IPS-NIHi7 (cell line): ENCODE measurements at regions not wholly inside any gene's neighbourhood (a gene's known extent, or its start where the extent isn't known, plus 50 kb on each side); places are given as distances from the start of the nearest gene placed in this dataset.
"Not testable (repeated sequence)": the region's sequence is repeated elsewhere in the genome, so short reads cannot be mapped to it uniquely, and the experiment has no call there.

Experiments
- DNase-seq: peaks from one replicate; pipeline ENCODE4 v3.0.0; 2012; ENCODE audit warnings: mixed read lengths; ENCODE audit errors: extremely low spot score

DNA sequence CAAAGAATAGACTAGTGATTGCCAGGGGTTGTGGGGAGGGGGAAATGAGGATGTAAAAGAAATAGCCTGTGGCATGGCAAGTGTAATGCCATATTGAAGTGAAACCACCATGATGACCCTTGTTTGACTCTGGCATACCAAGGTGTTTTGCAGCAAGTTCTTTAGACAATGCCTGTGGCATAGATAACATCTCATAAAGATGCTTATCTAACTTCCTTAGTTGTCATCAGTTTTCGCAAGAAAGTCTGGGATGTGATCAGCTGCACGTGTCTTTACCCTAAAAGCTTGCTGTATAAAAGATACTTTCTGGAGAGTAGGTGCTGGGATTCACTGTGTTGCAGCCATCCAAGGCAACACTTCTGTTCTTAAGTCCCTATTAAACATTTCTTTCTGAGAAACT lies 176.1 kb upstream of the MAGEB16 start:
- no peak for DNase-seq

DNA sequence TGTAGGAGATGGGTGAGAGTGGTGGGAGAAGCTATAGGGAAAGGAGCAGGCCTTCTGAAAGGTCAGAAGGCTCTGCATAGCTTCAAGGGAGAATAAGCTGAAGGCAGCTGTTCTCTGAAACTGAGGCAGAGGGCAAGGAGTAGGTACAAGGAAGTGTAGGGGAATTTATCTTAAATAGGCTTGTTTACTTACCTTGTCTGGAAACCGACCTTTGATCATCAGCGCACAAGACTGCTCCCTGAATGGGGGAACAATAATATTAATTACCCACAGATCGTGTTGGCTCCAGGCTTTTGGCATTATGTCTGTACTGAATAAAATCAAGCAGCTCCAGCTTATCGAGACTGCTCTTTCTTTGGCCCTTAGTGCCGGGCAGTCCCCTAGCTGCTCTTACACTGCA lies 175.5 kb upstream of the MAGEB16 start:
- no peak for DNase-seq

DNA sequence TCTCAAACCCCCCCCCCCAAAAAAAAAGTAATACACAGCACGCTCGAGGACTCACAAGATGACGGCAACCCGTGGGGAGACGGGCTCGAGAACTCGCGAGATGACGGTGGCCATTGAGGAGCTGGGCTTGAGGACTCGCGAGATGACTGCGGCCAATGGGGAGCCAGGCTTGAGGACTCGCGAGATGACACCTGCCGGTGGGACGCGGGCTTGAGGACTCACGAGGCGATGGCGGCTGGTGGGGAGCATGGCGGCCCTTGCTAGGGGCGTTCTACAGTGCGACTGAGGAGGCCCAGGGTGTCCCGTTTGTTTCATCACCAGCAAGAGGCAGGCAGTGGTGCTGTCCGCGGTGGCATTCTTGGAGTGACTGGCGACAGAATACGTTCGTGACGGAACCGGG lies 172.4 kb upstream of the MAGEB16 start:
- no peak for DNase-seq

DNA sequence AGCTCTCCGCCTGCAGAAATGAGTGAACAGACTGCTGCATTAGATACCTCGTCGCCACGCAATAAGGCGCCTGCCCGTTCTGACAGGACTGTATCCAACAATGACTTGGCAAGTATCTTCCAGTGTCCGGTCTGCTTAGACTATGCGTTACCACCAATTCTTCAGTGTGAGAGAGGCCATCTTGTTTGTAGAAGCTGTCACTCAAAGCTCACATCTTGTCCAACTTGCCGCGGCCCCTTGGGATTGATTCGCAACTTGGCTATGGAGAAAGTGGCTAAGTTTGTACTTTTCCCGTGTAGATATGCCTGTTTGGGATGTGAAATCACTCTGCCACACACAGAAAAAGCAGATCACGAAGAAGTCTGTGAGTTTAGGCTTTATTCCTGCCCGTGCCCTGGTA lies 172.0 kb upstream of the MAGEB16 start:
- DNase-seq = no peak

DNA sequence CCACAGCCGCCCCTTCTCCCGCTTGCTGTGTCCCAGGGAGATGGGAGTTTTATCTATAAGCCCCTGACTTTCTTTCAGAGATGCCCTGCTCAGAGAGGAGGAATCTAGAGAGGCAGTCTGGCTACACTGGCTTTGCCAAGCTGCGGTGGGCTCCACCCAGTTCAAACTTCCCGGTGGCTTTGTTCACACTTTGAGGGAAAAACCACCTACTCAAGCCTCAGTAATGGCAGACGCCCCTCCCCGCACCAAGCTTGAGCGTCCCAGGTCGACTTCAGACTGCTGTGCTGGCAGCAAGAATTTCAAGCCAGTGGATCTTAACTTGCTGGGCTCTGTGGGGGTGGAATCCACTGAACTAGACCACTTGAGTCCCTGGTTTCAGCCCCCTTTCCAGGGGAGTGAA lies 162.2 kb upstream of the MAGEB16 start:
- DNase-seq = not testable (repeated sequence)

DNA sequence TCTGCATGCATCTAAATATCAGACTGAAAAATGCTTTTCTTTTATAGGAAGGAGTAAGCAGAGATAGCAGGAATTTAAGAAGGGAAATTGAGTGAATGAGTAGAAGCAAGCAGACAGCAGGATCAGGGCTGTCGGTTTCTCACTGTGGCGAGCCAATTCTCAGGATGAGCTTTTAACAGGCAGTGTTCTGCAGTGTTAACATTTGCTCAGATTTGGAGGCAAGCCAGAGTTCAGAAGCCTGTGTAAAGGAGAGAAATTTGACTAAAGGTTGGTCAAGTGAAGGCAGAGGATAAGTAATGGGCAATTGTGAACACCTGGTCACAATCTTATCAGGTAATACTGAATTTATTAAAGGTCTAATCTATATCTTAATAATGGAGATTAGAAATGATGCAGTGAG lies 133.3 kb upstream of the MAGEB16 start:
- peak; percentile 35 for DNase-seq

DNA sequence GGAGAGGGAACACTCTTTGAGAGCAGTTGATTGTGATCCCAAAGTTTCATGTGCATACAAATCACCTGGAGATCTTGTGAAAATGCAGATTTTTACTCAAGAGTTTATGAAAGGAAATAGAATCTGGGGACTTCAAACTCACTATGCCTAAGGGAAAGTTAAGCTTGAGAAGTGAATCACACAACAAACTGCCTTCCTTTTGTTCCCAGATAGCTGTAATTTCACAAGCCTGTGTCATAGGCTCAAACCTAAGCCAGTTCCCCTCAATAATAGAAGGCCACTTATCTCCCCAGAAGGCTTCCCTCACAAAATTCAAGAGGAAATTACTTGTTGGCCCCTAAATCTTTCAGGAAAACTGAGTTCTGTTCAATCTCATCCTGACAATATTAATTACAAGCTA lies 132.8 kb upstream of the MAGEB16 start:
- DNase-seq = no peak

DNA sequence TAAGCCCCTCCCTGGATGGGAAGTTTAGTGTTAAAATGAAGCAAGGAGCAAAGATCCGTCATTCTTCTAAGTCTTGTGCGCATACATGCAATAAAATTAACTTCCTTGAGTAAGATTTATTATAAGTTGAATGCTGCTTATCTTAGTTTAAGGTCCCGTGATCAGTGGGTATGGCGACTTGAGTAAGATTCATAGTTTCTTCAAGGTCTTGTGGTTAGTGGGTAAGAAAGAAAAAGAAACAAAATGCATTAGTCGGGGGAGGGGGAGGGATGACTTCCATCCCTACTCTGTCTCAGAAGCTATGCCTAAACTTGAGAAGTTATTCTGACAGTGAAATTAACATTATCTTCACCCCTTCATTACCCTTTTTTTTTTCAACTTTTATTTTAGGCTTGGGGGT lies 127.3 kb upstream of the MAGEB16 start:
- DNase-seq = no peak

DNA sequence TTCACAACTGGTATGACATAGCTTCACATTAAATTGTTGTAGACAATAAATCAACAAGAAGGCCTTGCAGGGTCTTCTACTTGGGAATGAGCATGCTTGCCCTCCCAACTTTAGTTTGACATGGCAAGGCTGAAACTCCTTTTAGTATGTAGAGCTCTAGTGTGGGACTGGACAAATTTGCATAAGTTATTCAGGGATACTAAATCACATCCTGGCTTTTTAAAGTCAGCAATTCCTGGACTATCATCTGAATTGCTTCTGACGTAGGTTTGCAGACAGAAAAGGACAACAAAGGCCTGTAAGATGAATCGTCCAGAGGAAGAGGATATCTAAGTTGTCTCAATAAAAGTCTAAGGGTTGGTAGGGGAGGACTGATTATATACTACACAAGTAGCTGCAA lies 123.0 kb upstream of the MAGEB16 start:
- no peak for DNase-seq

DNA sequence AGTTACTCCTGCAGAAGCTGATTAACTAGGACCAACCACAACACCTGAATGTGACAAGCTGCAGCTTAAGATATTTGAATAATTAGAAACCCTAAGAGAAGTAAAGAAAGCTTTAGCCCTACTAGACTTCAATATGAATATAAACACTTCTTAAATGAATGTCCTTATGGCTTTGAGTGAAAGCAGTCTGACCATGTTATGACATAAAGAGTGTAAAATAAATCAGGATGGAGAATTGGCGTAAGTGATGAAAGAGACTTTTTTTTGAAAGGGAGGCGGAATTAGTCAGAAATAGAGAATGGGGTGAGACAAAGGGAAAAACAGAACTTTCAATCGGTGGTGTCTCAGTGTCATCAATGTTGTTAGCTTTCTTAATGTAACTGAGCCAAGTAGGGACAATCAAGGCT lies 117.2 kb upstream of the MAGEB16 start:
- no peak for DNase-seq

DNA sequence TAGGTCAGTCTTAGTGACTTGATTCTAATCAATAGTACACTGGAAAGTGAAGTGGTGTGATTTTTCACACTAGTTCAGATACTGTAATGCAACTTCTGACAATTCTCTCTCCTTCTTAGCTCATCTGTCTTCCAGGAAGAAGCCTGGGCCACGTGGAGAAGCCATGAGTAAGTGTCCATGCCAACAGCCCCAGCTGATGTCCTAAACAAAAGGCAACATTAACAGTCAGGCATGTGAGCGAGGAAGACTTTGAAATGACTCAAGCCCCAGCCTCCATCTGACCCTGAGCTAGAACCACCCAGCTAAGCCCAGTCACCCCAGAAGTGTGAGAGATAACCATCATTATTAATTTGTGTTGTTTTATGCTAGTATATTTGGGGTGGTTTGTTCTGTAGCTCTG lies 115.7 kb upstream of the MAGEB16 start:
- no peak for DNase-seq

DNA sequence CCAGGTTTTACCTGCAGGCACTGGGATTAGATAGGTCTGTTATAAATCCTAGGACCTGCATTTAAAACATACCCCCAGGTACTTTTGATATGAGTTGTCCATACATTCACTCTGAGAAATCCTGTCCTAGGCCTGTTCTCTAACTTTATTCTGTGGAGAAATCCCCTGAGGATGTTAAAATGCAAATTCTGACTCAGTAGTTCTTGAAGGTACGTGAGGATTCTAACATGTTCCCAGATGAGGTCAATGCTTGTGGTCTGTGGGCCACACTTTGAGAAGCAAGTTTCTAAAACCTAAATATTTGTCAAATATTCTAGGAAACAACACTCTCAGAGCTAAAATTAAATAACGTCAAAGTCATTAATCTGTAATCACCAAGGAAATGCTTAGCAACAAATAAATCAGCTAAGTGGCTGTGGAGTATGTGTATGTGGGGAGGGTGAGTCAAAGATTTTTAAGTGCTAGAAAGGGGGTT lies 101.3 kb upstream of the MAGEB16 start:
- DNase-seq = no peak

DNA sequence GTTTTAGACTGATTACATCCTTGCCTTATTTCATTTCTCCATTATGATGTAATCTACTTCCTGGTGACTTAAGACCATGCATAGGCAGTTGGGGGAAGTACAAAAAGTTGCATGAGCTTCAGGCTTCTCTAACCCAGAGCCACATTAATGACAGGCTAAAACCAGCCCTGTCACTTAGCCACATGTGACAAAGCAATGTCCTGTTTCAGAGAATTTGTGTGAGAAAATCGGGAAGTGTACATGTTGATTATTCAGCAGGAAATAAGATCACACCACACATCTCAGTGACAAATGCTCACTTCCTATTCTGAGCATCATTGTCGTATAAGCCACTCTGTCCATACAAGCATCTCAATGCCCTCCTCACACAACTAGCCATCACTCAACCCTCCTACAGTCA lies 98.5 kb upstream of the MAGEB16 start:
- no peak for DNase-seq

DNA sequence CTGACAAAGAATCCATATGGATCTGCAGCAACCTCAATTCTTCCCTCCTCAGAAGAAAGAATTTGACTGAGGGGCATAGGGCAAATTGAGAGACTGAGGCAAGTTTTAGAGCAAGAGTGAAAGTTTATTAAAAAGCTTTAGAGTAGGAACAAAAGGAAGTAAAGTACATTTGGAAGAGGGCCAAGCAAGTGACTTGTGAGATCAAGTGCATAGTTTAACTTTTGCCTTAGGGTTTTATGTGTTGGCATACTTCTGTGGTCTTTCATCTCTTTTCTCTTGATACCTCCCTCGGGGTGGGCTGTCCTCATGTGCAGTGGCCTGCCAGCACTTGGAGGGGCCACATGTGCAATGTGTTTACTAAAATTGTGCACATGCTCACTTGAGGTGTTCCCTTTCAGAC lies 98.0 kb upstream of the MAGEB16 start:
- DNase-seq = no peak

DNA sequence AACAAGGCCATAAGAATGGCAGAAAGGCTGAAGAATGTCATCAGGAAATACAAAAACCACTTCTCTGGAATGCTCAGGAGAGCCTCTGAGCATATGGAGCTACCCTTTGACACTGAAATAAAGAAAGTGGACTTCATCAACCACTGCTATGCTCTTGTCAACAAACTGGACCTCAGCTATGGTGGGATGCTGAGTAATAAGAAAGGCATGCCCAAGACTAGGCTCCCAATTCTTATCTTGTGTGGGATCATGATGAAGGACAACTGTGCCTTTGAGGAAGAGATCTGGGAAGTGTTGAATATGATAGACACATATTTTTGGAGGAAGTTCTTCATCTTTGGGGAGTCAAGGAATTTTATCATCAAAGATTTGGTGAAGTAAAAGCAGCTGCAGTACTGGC lies 86.9 kb upstream of the MAGEB16 start:
- no peak for DNase-seq

DNA sequence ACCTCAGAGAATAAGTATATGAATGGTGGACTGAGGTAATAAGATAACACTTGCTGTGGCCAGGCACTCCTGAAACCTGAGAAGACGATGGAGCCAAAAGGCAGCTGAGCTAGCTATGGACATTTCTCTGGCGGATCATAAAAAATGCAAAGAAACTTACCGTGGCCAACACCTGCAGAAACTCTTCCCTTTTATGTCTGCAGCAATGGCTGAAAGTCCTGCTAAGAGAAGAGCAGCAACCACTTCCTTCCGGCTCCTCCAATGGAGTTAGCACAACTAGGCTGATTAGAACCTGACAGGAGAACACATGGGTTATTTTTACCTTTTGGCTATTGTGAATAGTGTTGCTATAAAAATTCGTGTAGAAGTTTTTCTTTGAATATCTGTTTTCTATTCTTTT lies 76.0 kb upstream of the MAGEB16 start:
- DNase-seq = no peak

DNA sequence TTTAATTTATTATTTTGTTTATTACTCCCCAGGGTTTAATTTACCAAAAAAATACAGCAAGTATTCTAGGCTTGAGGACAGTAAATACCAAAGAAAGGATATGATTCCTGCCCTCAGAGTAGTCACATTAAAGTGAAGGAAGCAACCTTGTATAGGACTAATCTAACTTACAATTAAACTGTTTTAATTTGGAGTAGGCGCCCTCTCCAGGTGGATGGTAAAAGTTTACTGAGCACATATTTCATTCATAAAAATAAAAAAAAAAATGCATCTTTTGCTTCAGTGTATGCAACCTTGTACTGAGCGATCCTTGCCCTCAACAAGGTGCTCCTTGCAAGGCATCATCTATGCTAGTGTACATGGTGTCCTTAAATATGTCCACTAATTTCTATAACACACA lies 72.0 kb upstream of the MAGEB16 start:
- no peak for DNase-seq

DNA sequence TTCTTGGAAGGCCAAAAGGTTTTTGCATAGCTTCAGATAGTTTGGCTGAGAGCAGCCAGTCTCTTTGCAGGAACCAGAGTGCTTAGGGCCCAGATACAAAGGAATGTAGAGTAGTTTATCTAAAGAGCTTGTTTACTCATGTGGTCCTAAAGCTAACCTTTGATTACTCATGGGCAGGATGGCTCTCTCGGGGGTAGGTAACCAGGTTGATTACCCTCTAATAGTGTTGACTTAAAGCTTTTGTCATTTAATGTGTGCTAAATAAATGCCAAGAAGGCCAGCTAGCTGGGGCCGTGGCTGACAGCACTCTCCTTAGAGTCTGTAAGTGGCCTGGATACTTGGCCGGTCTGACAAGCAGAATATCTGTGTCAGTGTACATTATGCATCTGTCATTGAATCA lies 69.7 kb upstream of the MAGEB16 start:
- peak; percentile 42 for DNase-seq

DNA sequence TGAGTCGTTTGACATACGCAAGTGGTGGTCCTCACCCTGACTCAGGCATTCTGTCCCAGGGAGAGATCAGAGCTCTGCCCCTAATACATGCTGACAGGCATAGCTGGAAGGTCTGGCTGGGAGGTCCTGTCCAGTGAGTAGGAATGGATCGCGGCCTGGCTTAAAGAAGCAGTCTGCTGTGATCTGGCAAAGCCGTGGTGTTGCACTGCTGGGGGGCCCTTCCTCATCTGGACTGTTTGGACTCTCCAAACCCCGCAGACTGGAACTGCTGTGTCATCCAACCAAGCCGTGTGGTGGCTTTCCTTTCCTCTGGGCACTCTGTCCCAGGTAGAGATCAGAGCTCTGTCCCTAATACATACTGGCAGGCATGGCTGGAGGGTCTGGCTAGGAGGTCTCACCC lies 64.3 kb upstream of the MAGEB16 start:
- no peak for DNase-seq

DNA sequence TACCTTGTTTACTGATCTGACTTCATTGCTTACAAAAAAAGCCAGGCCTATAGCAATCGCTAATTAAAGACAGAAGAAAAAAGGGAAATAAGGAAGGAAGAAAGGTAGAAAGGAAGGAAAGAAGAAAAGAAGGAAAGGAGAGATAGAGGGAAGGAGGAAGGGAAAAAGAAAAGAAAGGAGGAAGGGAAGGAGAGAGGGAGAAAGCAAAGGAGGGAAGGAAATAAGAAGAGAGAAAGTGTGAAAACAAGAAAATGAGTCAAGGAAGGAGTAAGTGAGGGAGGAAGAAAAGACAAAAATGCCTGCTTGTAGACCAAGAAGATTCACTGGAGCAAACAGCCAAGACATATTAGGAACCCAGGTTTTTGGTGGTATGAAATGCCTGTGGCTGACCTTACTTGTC lies 57.0 kb upstream of the MAGEB16 start:
- no peak for DNase-seq

DNA sequence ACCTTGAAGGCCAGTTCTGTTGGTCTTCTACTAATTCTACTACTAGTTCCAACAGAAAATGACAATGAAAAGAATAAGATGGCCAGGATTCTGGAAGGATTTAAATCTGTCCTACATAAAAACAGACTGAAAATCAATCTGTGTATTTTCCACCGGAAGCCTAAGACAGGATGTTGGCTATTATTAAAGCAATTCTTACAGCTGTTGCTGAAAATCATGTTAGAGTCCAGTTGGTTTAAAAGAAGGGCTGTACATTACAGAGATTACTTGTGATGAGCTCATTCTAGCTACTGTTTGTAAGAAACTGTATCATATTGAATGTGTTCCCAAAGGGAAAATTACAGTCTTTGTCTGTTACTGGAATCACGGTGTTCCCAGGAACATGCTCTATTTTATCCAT lies 54.8 kb upstream of the MAGEB16 start:
- no peak for DNase-seq
